SH-SY5Y (cell line): ENCODE measurements at regions not wholly inside any gene's neighbourhood (a gene's known extent, or its start where the extent isn't known, plus 50 kb on each side); places are given as distances from the start of the nearest gene placed in this dataset.

Experiments
- GATA2 ChIP-seq: IDR thresholded peaks from 2 replicates; pipeline ENCODE4 v1.6.1; 2011; ENCODE audit warnings: mild to moderate bottlenecking, low read depth, low read length
- GATA3 ChIP-seq: IDR thresholded peaks from 2 replicates; pipeline ENCODE4 v1.6.1; 2011; ENCODE audit warnings: low read depth, mild to moderate bottlenecking, low read length, moderate library complexity

- TF ChIP-seq GATA2 (no peak), GATA3 (no peak)
These were observed 111.5 kb upstream of the SVIL start for GRCh38 chr10:29746080-29746797.
